Liver (tissue), 3 donors: ENCODE measurements at regions not wholly inside any gene's neighbourhood (a gene's known extent, or its start where the extent isn't known, plus 50 kb on each side); places are given as distances from the start of the nearest gene placed in this dataset.

Source experiments
- CTCF ChIP-seq: fragments of 150-350 bp; IDR thresholded peaks from 2 replicates; pipeline ENCODE4 v1.5.1; 2017; ENCODE audit warnings: improper control_type of control experiment, low read depth, low read length; ENCODE audit not compliant: missing input control
- TAF1 ChIP-seq: conservative IDR thresholded peaks from 2 replicates; pipeline ENCODE4 v1.6.1; 2016; ENCODE audit warnings: antibody characterized with exemption, mild to moderate bottlenecking
- donor health status: healthy.
- donor health status: healthy.

- TF ChIP-seq TAF1, result no peak
- no peak for TF ChIP-seq CTCF
Measured at GRCh38 chr4:58564695-58565475, 1454.7 kb upstream of the IGFBP7 start.
